SK-N-SH (cell line): ENCODE measurements at regions not wholly inside any gene's neighbourhood (a gene's known extent, or its start where the extent isn't known, plus 50 kb on each side); places are given as distances from the start of the nearest gene placed in this dataset.

ENCODE experiments used
- CTCF ChIA-PET: fragments of 300-600, 350-600 bp; formaldehyde crosslinking; extraction: SDS; loops from one replicate; lab custom pipeline; 2021; lab: Yijun Ruan, JAX
- POLR2A ChIA-PET: fragments of 350-600 bp; sonication (Branson Sonifier 250); formaldehyde crosslinking; extraction: SDS; loops from one replicate; lab custom pipeline; 2020; ENCODE audit warnings: antibody characterized with exemption, inconsistent platforms; lab: Yijun Ruan, JAX
- DNase-seq: peaks from one replicate; pipeline ENCODE4 v3.0.0; 2012
- H2AFZ ChIP-seq: fragments of 200-600 bp; sonication (generic); 2 replicates; pipeline ENCODE4 v1.8.1; 2016; ENCODE audit warnings: antibody characterized with exemption, mild to moderate bottlenecking, low read depth
- H3F3A ChIP-seq: fragments of 200-600 bp; sonication (generic); replicated peaks from 2 replicates; pipeline ENCODE3; 2016; ENCODE audit warnings: antibody characterized with exemption, mild to moderate bottlenecking; ENCODE audit not compliant: insufficient read depth
- H3K27ac ChIP-seq, 2 experiments: fragments of 200-500 bp in 1 of 2; fragments of 200-600 bp in 1 of 2; sonication (Bioruptor generic) in 1 of 2; sonication (generic), shearing (Covaris generic) in 1 of 2; 2 replicates each; pipeline versions ENCODE4 v1.5.1 to v1.6.1; 2014 to 2016; ENCODE audit warnings: low read depth in 2 of 2, inconsistent platforms in 1 of 2, low read length in 1 of 2, mild to moderate bottlenecking in 1 of 2, mixed read lengths in 1 of 2
- H3K27me3 ChIP-seq: fragments of 200-600 bp; sonication (generic), shearing (Covaris generic); 2 replicates; pipeline ENCODE4 v1.6.1; 2016; ENCODE audit warnings: mixed run types; ENCODE audit not compliant: insufficient read depth
- H3K36me3 ChIP-seq, 2 experiments: fragments of 200-500 bp in 1 of 2; fragments of 200-600 bp in 1 of 2; sonication (Bioruptor generic) in 1 of 2; sonication (generic) in 1 of 2; replicated peaks in 1 of 2; 2 replicates each; pipeline versions ENCODE3 to v1.5.1; 2014 to 2016; ENCODE audit warnings: low read length in 1 of 2, mild to moderate bottlenecking in 1 of 2; ENCODE audit not compliant: insufficient read depth in 2 of 2, control insufficient read depth in 1 of 2
- H3K4me1 ChIP-seq, 2 experiments: fragments of 200-500 bp in 1 of 2; fragments of 200-600 bp in 1 of 2; sonication (Bioruptor generic) in 1 of 2; sonication (generic), shearing (Covaris generic) in 1 of 2; 2 replicates each; pipeline versions ENCODE4 v1.5.1 to v1.6.1; 2014 to 2016; ENCODE audit warnings: low read depth in 1 of 2, low read length in 1 of 2, mixed run types in 1 of 2; ENCODE audit not compliant: insufficient read depth in 2 of 2, control insufficient read depth in 1 of 2
- H3K4me2 ChIP-seq: fragments of 200-600 bp; sonication (generic), shearing (Covaris generic); 2 replicates; pipeline ENCODE4 v1.6.1; 2017; ENCODE audit warnings: mixed run types
- H3K4me3 ChIP-seq, 2 experiments: fragments of 200-500 bp in 1 of 2; fragments of 200-600 bp in 1 of 2; sonication (Bioruptor generic) in 1 of 2; sonication (generic), shearing (Covaris generic) in 1 of 2; 2 replicates each; pipeline versions ENCODE4 v1.5.1 to v1.8.1; 2014 to 2016; ENCODE audit warnings: low read depth in 2 of 2, inconsistent platforms in 1 of 2, low read length in 1 of 2, mild to moderate bottlenecking in 1 of 2, mixed read lengths in 1 of 2, moderate library complexity in 1 of 2
- H3K79me2 ChIP-seq: fragments of 200-600 bp; sonication (generic); 2 replicates; pipeline ENCODE4 v1.8.1; 2017; ENCODE audit warnings: mild to moderate bottlenecking; ENCODE audit not compliant: insufficient read depth
- H3K9ac ChIP-seq: fragments of 200-600 bp; sonication (generic); 2 replicates; pipeline ENCODE4 v1.6.1; 2017; ENCODE audit warnings: mixed run types
- H3K9me2 ChIP-seq: fragments of 200-600 bp; sonication (generic); 2 replicates; pipeline ENCODE4 v1.6.1; 2017; ENCODE audit warnings: mixed run types
- H3K9me3 ChIP-seq: fragments of 200-600 bp; sonication (generic); 2 replicates; pipeline ENCODE4 v1.6.1; 2017; ENCODE audit warnings: mixed run types, mild to moderate bottlenecking, moderate library complexity
- H4K20me1 ChIP-seq: fragments of 200-600 bp; sonication (generic); 2 replicates; pipeline ENCODE4 v1.6.1; 2017; ENCODE audit warnings: mild to moderate bottlenecking, mixed run types; ENCODE audit not compliant: insufficient read depth
- ELF1 ChIP-seq: IDR thresholded peaks from 2 replicates; pipeline ENCODE4 v1.4.0; 2012
- EP300 ChIP-seq, 2 experiments: IDR thresholded peaks; 2 replicates each; pipeline versions ENCODE4 v1.4.0 to v1.6.1; 2012; ENCODE audit warnings: borderline replicate concordance in 1 of 2, low read depth in 1 of 2, low read length in 1 of 2
- EZH2phosphoT487 ChIP-seq: fragments of 200-600 bp; sonication (generic); IDR thresholded peaks from 2 replicates; pipeline ENCODE4 v1.6.1; 2017; ENCODE audit warnings: low read depth, mixed run types, mild to moderate bottlenecking, antibody characterized with exemption, moderate library complexity, borderline replicate concordance
- FOSL2 ChIP-seq: IDR thresholded peaks from 2 replicates; pipeline ENCODE4 v1.4.0; 2012; ENCODE audit warnings: low read depth, mild to moderate bottlenecking, moderate library complexity, borderline replicate concordance
- GABPA ChIP-seq: IDR thresholded peaks from 2 replicates; pipeline ENCODE4 v1.4.0; 2012; ENCODE audit warnings: low read depth, mild to moderate bottlenecking
- GATA2 ChIP-seq: sonication (generic); formaldehyde crosslinking; IDR thresholded peaks from 2 replicates; pipeline ENCODE4 v1.5.0; 2020; ENCODE audit warnings: mild to moderate bottlenecking, missing genetic modification reagents
- JUND ChIP-seq: IDR thresholded peaks from 2 replicates; pipeline ENCODE4 v1.4.0; 2012
- MEF2A ChIP-seq: IDR thresholded peaks from 2 replicates; pipeline ENCODE4 v1.4.0; 2012; ENCODE audit warnings: low read depth, borderline replicate concordance
- NFIC ChIP-seq: IDR thresholded peaks from 2 replicates; pipeline ENCODE4 v1.4.0; 2012; ENCODE audit warnings: borderline replicate concordance
- NRF1 ChIP-seq: IDR thresholded peaks from 2 replicates; pipeline ENCODE4 v1.6.1; 2012; ENCODE audit warnings: low read depth, mild to moderate bottlenecking, low read length
- RAD21 ChIP-seq: IDR thresholded peaks from 2 replicates; pipeline ENCODE4 v1.6.1; 2012; ENCODE audit warnings: mild to moderate bottlenecking, low read length
- RCOR1 ChIP-seq: fragments of 150-350 bp; IDR thresholded peaks from 2 replicates; pipeline ENCODE4 v1.6.1; 2017; ENCODE audit warnings: antibody characterized with exemption, low read length
- RFX5 ChIP-seq: IDR thresholded peaks from 2 replicates; pipeline ENCODE4 v1.6.1; 2012; ENCODE audit warnings: mild to moderate bottlenecking, improper control_type of control experiment, low read length
- RXRA ChIP-seq: IDR thresholded peaks from 2 replicates; pipeline ENCODE4 v1.4.0; 2012; ENCODE audit warnings: low read depth, mild to moderate bottlenecking, borderline replicate concordance
- SIN3A ChIP-seq: IDR thresholded peaks from 2 replicates; pipeline ENCODE4 v1.6.1; 2012; ENCODE audit warnings: low read depth, mild to moderate bottlenecking, low read length, moderate library complexity, borderline replicate concordance
- SMC3 ChIP-seq: IDR thresholded peaks from 2 replicates; pipeline ENCODE4 v1.6.1; 2012; ENCODE audit warnings: low read depth, low read length, improper control_type of control experiment
- TEAD4 ChIP-seq: IDR thresholded peaks from 2 replicates; pipeline ENCODE4 v1.4.0; 2012; ENCODE audit warnings: mild to moderate bottlenecking, borderline replicate concordance; ENCODE audit not compliant: insufficient read depth
- WGBS: methylation state at CpG from one replicate; pipeline ENCODE4 v1.1.6; 2017; ENCODE audit warnings: low lambda C conversion rate; 5-methylcytosine and 5-hydroxymethylcytosine counted together
- TF ChIP-seq, protein P1 (sequence below): fragments of 200-600 bp; sonication (generic); IDR thresholded peaks from 2 replicates; pipeline ENCODE4 v1.6.1; 2017; ENCODE audit warnings: antibody characterized with exemption, mild to moderate bottlenecking, moderate library complexity
- TF ChIP-seq, protein P2 (sequence below): IDR thresholded peaks from 2 replicates; pipeline ENCODE4 v1.4.0; 2012; ENCODE audit warnings: low read depth, borderline replicate concordance
- TF ChIP-seq, protein P3 (sequence below): IDR thresholded peaks from 2 replicates; pipeline ENCODE4; 2012
- TF ChIP-seq, protein P4 (sequence below): fragments of 150-350 bp; IDR thresholded peaks from 2 replicates; pipeline ENCODE4 v1.6.1; 2016; ENCODE audit warnings: mild to moderate bottlenecking, low read depth, low read length
- TF ChIP-seq, protein P5 (sequence below): IDR thresholded peaks from 2 replicates; pipeline ENCODE4 v1.6.1; 2012; ENCODE audit warnings: mild to moderate bottlenecking, low read depth, low read length, moderate library complexity

DNA sequence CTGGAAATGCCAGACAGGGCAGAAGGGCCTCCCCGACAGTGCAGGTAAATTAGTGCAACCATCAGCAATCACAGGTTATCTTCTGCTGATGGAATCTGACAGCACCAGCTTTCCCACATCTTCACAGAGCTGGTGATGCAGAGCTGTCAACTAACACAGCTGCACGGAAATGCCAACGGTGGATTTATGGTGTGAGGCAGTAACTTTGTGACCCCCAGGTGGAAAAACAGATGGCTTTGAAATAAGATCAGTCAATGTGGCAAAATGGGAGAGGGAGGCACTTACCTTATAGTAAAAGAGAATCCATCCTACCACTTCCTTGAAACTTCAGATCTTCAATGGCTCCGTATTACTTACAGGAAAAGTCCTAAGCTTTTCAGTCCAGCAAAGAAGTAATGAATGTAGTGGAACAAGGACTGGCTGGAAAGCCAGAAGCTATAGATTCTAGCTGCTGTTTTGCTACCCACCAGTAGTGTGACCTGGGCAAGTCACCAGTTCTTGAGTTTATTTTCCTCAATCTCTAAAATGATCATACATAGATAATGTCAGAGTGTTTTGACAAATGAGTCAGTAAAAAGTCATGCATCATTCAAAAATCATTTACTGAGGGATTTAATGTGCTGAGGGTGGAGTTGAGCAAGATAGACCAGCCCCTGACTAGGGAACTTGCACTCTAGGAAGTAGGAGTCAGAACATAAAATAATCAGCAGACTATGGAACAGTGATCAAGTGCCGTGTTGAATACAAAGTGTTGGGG, 245.7 kb upstream of the JUN start:
- Histone ChIP-seq H3K36me3 (no peaks in the 10 kb centered on the region), H3K27ac (peak overlapping the region in 1 of 2 experiments; percentile 56; a peak in 2 of 4 replicates), H3K9me3 (no peaks in the 10 kb centered on the region), H3F3A (peaks cover 37% of the 10 kb centered on the region), H3K79me2 (peaks cover 11% of the 10 kb centered on the region; the same call in 1 of the 2 replicates), H3K9ac (no peak overlapping the region), H3K4me2 (peak overlapping the region; percentile 15; the same call in 1 of the 2 replicates), H2AFZ (no peak overlapping the region), H4K20me1 (no peaks in the 10 kb centered on the region), H3K27me3 (no peaks in the 10 kb centered on the region), H3K4me3 (no peak overlapping the region), H3K4me1 (peaks cover 0 to 34% of the 10 kb centered on the region in 2 experiments; a peak in 3 of 4 replicates), H3K9me2 (no peaks in the 10 kb centered on the region)
- ChIA-PET CTCF (interaction anchor here (0.6 to 1.0 kb wide), 3 partner anchors 10 to 29 kb away, joined by 3 read pairs; no protein-coding TSS in a partner anchor), POLR2A (no interaction called here)
- no peak for DNase-seq
- 77% methylated on average over 5 of the region's 5 CpGs for WGBS
- no peak for TF ChIP-seq EP300 (IDR thresholded peaks at IDR 0.05; ENCODE audit: borderline replicate concordance in 1 of 2, low read depth in 1 of 2, low read length in 1 of 2)
- TF ChIP-seq MEF2A = no peak
- TF ChIP-seq RXRA = no peak
- peak; percentile 31 for TF ChIP-seq JUND
- no peak for TF ChIP-seq NFIC
- TF ChIP-seq, protein P1, sequence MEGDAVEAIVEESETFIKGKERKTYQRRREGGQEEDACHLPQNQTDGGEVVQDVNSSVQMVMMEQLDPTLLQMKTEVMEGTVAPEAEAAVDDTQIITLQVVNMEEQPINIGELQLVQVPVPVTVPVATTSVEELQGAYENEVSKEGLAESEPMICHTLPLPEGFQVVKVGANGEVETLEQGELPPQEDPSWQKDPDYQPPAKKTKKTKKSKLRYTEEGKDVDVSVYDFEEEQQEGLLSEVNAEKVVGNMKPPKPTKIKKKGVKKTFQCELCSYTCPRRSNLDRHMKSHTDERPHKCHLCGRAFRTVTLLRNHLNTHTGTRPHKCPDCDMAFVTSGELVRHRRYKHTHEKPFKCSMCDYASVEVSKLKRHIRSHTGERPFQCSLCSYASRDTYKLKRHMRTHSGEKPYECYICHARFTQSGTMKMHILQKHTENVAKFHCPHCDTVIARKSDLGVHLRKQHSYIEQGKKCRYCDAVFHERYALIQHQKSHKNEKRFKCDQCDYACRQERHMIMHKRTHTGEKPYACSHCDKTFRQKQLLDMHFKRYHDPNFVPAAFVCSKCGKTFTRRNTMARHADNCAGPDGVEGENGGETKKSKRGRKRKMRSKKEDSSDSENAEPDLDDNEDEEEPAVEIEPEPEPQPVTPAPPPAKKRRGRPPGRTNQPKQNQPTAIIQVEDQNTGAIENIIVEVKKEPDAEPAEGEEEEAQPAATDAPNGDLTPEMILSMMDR = peak; percentile 17; the same call in 1 of the 2 replicates
- TF ChIP-seq, protein P2, sequence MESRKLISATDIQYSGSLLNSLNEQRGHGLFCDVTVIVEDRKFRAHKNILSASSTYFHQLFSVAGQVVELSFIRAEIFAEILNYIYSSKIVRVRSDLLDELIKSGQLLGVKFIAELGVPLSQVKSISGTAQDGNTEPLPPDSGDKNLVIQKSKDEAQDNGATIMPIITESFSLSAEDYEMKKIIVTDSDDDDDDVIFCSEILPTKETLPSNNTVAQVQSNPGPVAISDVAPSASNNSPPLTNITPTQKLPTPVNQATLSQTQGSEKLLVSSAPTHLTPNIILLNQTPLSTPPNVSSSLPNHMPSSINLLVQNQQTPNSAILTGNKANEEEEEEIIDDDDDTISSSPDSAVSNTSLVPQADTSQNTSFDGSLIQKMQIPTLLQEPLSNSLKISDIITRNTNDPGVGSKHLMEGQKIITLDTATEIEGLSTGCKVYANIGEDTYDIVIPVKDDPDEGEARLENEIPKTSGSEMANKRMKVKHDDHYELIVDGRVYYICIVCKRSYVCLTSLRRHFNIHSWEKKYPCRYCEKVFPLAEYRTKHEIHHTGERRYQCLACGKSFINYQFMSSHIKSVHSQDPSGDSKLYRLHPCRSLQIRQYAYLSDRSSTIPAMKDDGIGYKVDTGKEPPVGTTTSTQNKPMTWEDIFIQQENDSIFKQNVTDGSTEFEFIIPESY = no peak
- peak; percentile 21; the same call in 1 of the 2 replicates for TF ChIP-seq FOSL2
- TF ChIP-seq, protein P3, sequence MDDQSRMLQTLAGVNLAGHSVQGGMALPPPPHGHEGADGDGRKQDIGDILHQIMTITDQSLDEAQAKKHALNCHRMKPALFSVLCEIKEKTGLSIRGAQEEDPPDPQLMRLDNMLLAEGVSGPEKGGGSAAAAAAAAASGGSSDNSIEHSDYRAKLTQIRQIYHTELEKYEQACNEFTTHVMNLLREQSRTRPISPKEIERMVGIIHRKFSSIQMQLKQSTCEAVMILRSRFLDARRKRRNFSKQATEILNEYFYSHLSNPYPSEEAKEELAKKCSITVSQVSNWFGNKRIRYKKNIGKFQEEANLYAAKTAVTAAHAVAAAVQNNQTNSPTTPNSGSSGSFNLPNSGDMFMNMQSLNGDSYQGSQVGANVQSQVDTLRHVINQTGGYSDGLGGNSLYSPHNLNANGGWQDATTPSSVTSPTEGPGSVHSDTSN = peak; percentile 82
- no peak for TF ChIP-seq SIN3A
- TF ChIP-seq RAD21 = no peak
- no peak for TF ChIP-seq NRF1
- TF ChIP-seq SMC3 = no peak
- TF ChIP-seq GATA2 (CRISPR knock-in tag) = no peak
- no peak for TF ChIP-seq TEAD4
- TF ChIP-seq RFX5 = no peak
- TF ChIP-seq GABPA = no peak
- TF ChIP-seq, protein P4, sequence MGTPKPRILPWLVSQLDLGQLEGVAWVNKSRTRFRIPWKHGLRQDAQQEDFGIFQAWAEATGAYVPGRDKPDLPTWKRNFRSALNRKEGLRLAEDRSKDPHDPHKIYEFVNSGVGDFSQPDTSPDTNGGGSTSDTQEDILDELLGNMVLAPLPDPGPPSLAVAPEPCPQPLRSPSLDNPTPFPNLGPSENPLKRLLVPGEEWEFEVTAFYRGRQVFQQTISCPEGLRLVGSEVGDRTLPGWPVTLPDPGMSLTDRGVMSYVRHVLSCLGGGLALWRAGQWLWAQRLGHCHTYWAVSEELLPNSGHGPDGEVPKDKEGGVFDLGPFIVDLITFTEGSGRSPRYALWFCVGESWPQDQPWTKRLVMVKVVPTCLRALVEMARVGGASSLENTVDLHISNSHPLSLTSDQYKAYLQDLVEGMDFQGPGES = no peak
- no peak for TF ChIP-seq RCOR1
- no peak for TF ChIP-seq ELF1
- TF ChIP-seq, protein P5, sequence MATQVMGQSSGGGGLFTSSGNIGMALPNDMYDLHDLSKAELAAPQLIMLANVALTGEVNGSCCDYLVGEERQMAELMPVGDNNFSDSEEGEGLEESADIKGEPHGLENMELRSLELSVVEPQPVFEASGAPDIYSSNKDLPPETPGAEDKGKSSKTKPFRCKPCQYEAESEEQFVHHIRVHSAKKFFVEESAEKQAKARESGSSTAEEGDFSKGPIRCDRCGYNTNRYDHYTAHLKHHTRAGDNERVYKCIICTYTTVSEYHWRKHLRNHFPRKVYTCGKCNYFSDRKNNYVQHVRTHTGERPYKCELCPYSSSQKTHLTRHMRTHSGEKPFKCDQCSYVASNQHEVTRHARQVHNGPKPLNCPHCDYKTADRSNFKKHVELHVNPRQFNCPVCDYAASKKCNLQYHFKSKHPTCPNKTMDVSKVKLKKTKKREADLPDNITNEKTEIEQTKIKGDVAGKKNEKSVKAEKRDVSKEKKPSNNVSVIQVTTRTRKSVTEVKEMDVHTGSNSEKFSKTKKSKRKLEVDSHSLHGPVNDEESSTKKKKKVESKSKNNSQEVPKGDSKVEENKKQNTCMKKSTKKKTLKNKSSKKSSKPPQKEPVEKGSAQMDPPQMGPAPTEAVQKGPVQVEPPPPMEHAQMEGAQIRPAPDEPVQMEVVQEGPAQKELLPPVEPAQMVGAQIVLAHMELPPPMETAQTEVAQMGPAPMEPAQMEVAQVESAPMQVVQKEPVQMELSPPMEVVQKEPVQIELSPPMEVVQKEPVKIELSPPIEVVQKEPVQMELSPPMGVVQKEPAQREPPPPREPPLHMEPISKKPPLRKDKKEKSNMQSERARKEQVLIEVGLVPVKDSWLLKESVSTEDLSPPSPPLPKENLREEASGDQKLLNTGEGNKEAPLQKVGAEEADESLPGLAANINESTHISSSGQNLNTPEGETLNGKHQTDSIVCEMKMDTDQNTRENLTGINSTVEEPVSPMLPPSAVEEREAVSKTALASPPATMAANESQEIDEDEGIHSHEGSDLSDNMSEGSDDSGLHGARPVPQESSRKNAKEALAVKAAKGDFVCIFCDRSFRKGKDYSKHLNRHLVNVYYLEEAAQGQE = no peak
- TF ChIP-seq EZH2phosphoT487 = no peak
